Loucy (cell line): ENCODE measurements at regions not wholly inside any gene's neighbourhood (a gene's known extent, or its start where the extent isn't known, plus 50 kb on each side); places are given as distances from the start of the nearest gene placed in this dataset.

ENCODE experiments used
- H2AFZ ChIP-seq: fragments of 200-600 bp; sonication (generic); 2 replicates; pipeline ENCODE4 v1.6.0; 2016; ENCODE audit warnings: antibody characterized with exemption, mild to moderate bottlenecking, low read length, moderate library complexity
- H3F3A ChIP-seq: fragments of 200-600 bp; 2 replicates; pipeline ENCODE4 v1.6.0; 2016; ENCODE audit warnings: antibody characterized with exemption, low read depth, mild to moderate bottlenecking
- H3K27me3 ChIP-seq: fragments of 200-600 bp; sonication (generic); 2 replicates; pipeline ENCODE4 v1.6.1; 2014; ENCODE audit warnings: low read length, mild to moderate bottlenecking; ENCODE audit not compliant: insufficient read depth, poor library complexity, severe bottlenecking
- H3K36me3 ChIP-seq: fragments of 200-600 bp; sonication (generic); 2 replicates; pipeline ENCODE4 v1.6.1; 2016; ENCODE audit warnings: low read length; ENCODE audit not compliant: insufficient read depth
- H3K4me1 ChIP-seq: fragments of 200-600 bp; sonication (generic); 2 replicates; pipeline ENCODE4 v1.5.1; 2014; ENCODE audit warnings: low read length, mild to moderate bottlenecking; ENCODE audit not compliant: insufficient read depth, poor library complexity, severe bottlenecking
- H3K4me2 ChIP-seq: fragments of 200-600 bp; sonication (generic); 2 replicates; pipeline ENCODE4 v1.6.0; 2014; ENCODE audit warnings: antibody characterized with exemption, low read length, low read depth, mild to moderate bottlenecking; ENCODE audit not compliant: poor library complexity, severe bottlenecking
- H3K4me3 ChIP-seq: fragments of 200-600 bp; sonication (generic); 2 replicates; pipeline ENCODE4 v1.5.1; 2014; ENCODE audit warnings: low read length, mild to moderate bottlenecking, mixed read lengths; ENCODE audit not compliant: poor library complexity, severe bottlenecking
- H3K79me2 ChIP-seq: fragments of 200-600 bp; sonication (generic); 2 replicates; pipeline ENCODE4 v1.6.1; 2014; ENCODE audit warnings: low read length; ENCODE audit not compliant: insufficient read depth
- H3K9ac ChIP-seq: fragments of 200-600 bp; sonication (generic); 2 replicates; pipeline ENCODE4 v1.6.0; 2014; ENCODE audit warnings: mild to moderate bottlenecking, low read depth, low read length, moderate library complexity; ENCODE audit not compliant: poor library complexity, severe bottlenecking
- H3K9me2 ChIP-seq: fragments of 200-600 bp; sonication (generic); replicated peaks from 2 replicates; pipeline ENCODE4 v1.6.1; 2016; ENCODE audit warnings: low read depth, low read length, mixed read lengths
- H3K9me3 ChIP-seq: fragments of 200-600 bp; sonication (generic); 2 replicates; pipeline ENCODE4 v1.6.1; 2014; ENCODE audit warnings: mild to moderate bottlenecking, antibody characterized with exemption, low read length, low read depth; ENCODE audit not compliant: insufficient read depth
- H4K20me1 ChIP-seq: fragments of 200-600 bp; sonication (generic); 2 replicates; pipeline ENCODE4 v1.6.0; 2014; ENCODE audit warnings: antibody characterized with exemption, low read length, mild to moderate bottlenecking; ENCODE audit not compliant: insufficient read depth, poor library complexity, severe bottlenecking
- EZH2phosphoT487 ChIP-seq: fragments of 200-600 bp; IDR thresholded peaks from 2 replicates; pipeline ENCODE4 v1.6.1; 2018; ENCODE audit warnings: antibody characterized with exemption, mild to moderate bottlenecking, moderate library complexity, borderline replicate concordance
- TF ChIP-seq, protein P1 (sequence below): fragments of 200-600 bp; sonication (generic); conservative IDR thresholded peaks from 2 replicates; pipeline ENCODE4 v1.5.1; 2014; ENCODE audit warnings: mild to moderate bottlenecking, antibody characterized with exemption, low read length

DNA sequence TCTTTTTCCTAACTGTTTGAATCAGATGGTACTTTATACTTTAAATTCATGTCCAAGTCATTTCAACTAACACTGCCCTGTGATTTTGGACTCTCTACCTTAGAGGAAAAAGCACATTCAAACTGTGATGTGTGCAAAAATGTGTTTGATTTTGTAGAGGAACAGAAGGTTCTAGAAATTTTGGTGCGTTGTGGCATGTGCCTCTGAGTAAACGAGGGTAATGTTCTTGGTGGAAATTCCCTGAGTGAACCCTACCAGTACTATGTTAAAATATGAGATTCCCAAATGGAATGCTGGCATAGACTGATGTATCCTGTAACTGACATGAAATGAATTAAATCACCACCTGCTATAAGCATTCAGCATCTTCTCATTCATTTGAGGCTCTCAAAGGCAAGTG lies 901.9 kb upstream of the KLHL29 start:
- TF ChIP-seq EZH2phosphoT487, result no peak
- TF ChIP-seq, protein P1, sequence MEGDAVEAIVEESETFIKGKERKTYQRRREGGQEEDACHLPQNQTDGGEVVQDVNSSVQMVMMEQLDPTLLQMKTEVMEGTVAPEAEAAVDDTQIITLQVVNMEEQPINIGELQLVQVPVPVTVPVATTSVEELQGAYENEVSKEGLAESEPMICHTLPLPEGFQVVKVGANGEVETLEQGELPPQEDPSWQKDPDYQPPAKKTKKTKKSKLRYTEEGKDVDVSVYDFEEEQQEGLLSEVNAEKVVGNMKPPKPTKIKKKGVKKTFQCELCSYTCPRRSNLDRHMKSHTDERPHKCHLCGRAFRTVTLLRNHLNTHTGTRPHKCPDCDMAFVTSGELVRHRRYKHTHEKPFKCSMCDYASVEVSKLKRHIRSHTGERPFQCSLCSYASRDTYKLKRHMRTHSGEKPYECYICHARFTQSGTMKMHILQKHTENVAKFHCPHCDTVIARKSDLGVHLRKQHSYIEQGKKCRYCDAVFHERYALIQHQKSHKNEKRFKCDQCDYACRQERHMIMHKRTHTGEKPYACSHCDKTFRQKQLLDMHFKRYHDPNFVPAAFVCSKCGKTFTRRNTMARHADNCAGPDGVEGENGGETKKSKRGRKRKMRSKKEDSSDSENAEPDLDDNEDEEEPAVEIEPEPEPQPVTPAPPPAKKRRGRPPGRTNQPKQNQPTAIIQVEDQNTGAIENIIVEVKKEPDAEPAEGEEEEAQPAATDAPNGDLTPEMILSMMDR, result no peak
- Histone ChIP-seq H3K9ac (no peak overlapping the region), H3K4me1 (no peaks in the 10 kb centered on the region), H3K27me3 (no peaks in the 10 kb centered on the region), H3F3A (no peaks in the 10 kb centered on the region), H3K4me2 (no peak overlapping the region), H3K79me2 (no peaks in the 10 kb centered on the region), H3K4me3 (no peak overlapping the region), H3K36me3 (no peaks in the 10 kb centered on the region), H3K9me2 (no peaks in the 10 kb centered on the region), H2AFZ (no peak overlapping the region), H3K9me3 (no peaks in the 10 kb centered on the region), H4K20me1 (no peaks in the 10 kb centered on the region)

DNA sequence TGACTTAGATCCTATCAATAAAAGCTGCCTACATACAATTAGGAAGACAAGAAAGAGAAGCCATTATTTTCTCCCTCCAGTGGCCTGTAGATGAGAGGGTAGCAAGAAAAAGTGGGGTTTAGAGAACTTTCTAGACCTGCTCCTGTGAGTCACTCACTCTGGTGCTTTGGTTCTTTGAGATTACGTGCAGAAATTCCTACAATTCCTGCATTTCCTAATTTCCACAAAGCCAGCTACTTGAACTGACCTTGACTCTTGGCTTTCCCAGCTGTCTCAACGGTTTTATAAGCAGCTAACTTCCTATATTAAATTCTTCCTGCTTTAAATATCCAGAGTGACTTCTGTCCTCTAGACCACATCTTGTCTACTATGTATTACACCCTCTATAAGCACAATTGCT lies 899.5 kb upstream of the KLHL29 start:
- no peaks in the 10 kb centered on the region for H3K79me2 ChIP-seq
- no peaks in the 10 kb centered on the region for H3K27me3 ChIP-seq
- no peaks in the 10 kb centered on the region for H3K9me2 ChIP-seq
- H3F3A ChIP-seq, result no peaks in the 10 kb centered on the region
- TF ChIP-seq, protein P1, result no peak
- no peak for TF ChIP-seq EZH2phosphoT487
- no peak overlapping the region for H3K4me2 ChIP-seq
- no peaks in the 10 kb centered on the region for H4K20me1 ChIP-seq
- no peak overlapping the region for H3K4me3 ChIP-seq
- H3K9me3 ChIP-seq, result 0 out of 2 replicates have a peak, but pooled peaks cover 1% of the 10 kb centered on the region
- no peak overlapping the region for H2AFZ ChIP-seq
- no peaks in the 10 kb centered on the region for H3K4me1 ChIP-seq
- H3K9ac ChIP-seq, result no peak overlapping the region
- H3K36me3 ChIP-seq, result no peaks in the 10 kb centered on the region

DNA sequence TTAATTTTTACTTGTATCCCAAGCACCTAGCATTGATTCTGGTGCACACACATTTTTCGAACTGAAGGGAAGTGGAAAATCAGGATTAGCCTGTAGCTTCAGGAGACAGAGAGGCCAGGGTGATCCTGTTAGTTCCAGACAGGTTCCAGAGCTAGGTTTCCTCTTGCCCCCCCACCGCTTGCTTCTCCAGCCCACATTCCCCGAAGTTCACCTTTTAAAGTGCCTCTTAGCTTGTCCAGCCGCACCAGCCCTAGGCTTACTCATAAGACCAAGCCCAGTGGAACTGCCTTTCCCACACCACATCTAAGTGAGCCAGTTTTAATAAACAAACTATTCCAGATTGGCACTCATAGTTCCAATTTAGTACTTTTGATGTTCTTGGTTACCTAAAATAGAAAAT lies 898.6 kb upstream of the KLHL29 start:
- Histone ChIP-seq H3K79me2 (no peaks in the 10 kb centered on the region), H4K20me1 (no peaks in the 10 kb centered on the region), H3K4me2 (no peak overlapping the region), H2AFZ (no peak overlapping the region), H3K9me2 (no peaks in the 10 kb centered on the region), H3K9ac (no peak overlapping the region), H3K9me3 (0 out of 2 replicates have a peak, but pooled peaks cover 6% of the 10 kb centered on the region), H3K4me3 (no peak overlapping the region), H3F3A (no peaks in the 10 kb centered on the region), H3K4me1 (no peaks in the 10 kb centered on the region), H3K36me3 (no peaks in the 10 kb centered on the region), H3K27me3 (no peaks in the 10 kb centered on the region)
- TF ChIP-seq EZH2phosphoT487, result no peak
- TF ChIP-seq, protein P1, result no peak
